ENCODE measurements at regions not wholly inside any gene's neighbourhood (a gene's known extent, or its start where the extent isn't known, plus 50 kb on each side); places are given as distances from the start of the nearest gene placed in this dataset.

DNA sequence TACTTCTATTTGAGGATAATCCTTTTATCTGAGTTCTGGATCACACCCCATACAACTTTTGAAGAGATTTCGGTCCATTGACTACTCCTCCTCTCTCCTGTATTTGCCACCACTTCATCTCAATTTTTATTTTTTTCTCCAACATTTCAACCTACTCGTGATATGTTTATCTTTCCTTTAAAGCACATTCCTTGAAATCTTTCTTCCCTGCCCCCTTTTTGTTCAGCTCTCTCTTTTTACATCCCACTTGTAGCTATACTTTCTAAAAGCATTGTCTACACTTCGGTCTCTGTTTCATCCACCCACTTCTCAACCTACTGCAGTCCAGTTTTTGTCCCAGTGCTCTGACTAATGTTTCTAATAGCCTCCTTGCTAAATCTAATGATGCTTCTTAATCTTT is 299.4 kb downstream of the PSAT1 start:
- Histone ChIP-seq H3K4me1 (no peaks in the 10 kb centered on the region), H3K27me3 (no peaks in the 10 kb centered on the region), H3K9me3 (no peaks in the 10 kb centered on the region), H3K27ac (no peak overlapping the region), H3K36me3 (no peaks in the 10 kb centered on the region), H3K4me3 (no peak overlapping the region)
- DNase-seq (ENCODE audit: low spot score in 2 of 2): no peak
- TF ChIP-seq POLR2A (IDR thresholded peaks at IDR 0.05) (no peak), EP300 (IDR thresholded peaks at IDR 0.05) (no peak)
- TF ChIP-seq, protein P1, sequence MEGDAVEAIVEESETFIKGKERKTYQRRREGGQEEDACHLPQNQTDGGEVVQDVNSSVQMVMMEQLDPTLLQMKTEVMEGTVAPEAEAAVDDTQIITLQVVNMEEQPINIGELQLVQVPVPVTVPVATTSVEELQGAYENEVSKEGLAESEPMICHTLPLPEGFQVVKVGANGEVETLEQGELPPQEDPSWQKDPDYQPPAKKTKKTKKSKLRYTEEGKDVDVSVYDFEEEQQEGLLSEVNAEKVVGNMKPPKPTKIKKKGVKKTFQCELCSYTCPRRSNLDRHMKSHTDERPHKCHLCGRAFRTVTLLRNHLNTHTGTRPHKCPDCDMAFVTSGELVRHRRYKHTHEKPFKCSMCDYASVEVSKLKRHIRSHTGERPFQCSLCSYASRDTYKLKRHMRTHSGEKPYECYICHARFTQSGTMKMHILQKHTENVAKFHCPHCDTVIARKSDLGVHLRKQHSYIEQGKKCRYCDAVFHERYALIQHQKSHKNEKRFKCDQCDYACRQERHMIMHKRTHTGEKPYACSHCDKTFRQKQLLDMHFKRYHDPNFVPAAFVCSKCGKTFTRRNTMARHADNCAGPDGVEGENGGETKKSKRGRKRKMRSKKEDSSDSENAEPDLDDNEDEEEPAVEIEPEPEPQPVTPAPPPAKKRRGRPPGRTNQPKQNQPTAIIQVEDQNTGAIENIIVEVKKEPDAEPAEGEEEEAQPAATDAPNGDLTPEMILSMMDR (IDR thresholded peaks at IDR 0.05): no peak
- 61 to 66% methylated on average over 3 of the region's 3 CpGs for WGBS, 2 donors

DNA sequence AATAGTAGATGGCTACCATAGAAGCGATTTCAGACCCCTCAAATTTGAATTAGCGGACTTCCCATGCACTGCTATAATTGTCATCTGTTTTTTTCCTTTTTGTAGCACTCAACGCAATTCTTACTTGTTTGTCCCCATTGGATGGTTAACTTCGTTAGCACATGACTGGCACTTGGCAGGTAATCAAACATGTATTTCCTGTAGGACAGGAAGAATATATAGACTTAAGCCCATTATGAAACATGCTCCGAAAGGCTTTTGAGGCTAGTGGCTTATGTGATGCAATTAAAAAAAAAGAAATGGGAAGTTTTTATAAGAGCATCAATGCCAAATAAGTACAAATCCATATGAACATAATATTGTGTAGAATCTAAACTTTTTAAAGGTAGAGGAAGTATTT is 301.2 kb downstream of the PSAT1 start:
- no peak for DNase-seq (ENCODE audit: low spot score in 2 of 2)
- H3K4me3 ChIP-seq: no peak overlapping the region
- TF ChIP-seq POLR2A (IDR thresholded peaks at IDR 0.05) (no peak), EP300 (IDR thresholded peaks at IDR 0.05) (no peak)
- TF ChIP-seq, protein P1 (IDR thresholded peaks at IDR 0.05): no peak
- H3K27me3 ChIP-seq: no peaks in the 10 kb centered on the region
- H3K27ac ChIP-seq: no peak overlapping the region
- H3K36me3 ChIP-seq: no peaks in the 10 kb centered on the region
- 73 to 79% methylated on average over 5 of the region's 5 CpGs for WGBS, 2 donors
- H3K4me1 ChIP-seq: no peaks in the 10 kb centered on the region
- H3K9me3 ChIP-seq: no peaks in the 10 kb centered on the region

DNA sequence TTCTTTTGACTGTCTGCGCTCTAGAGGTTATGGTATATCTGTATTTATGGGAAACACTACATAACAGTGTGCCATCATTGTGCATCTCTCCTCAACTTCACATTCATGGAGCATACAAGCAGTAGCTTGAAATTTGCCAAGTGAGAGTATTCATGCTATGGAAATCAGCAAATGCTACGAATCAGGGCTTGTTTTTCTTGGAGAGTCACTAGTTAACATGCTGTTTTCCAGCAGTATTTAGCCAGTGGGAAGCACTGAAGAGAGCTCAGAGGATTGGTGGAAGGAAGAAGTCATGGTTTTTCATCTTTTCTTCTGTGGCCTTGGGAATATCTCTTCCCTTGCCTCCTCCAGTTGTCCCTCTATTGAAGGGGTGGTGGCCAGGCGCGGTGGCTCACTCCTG is 303.0 kb downstream of the PSAT1 start:
- no peak overlapping the region for H3K4me3 ChIP-seq
- no peaks in the 10 kb centered on the region for H3K36me3 ChIP-seq
- DNase-seq (ENCODE audit: low spot score in 2 of 2): no peak
- no peaks in the 10 kb centered on the region for H3K4me1 ChIP-seq
- H3K27ac ChIP-seq: no peak overlapping the region
- H3K27me3 ChIP-seq: no peaks in the 10 kb centered on the region
- no peaks in the 10 kb centered on the region for H3K9me3 ChIP-seq
- WGBS, 2 donors: 75 to 85% methylated on average over 4 of the region's 4 CpGs
- TF ChIP-seq, protein P1 (IDR thresholded peaks at IDR 0.05): no peak
- TF ChIP-seq EP300 (IDR thresholded peaks at IDR 0.05) (no peak), POLR2A (IDR thresholded peaks at IDR 0.05) (no peak)

DNA sequence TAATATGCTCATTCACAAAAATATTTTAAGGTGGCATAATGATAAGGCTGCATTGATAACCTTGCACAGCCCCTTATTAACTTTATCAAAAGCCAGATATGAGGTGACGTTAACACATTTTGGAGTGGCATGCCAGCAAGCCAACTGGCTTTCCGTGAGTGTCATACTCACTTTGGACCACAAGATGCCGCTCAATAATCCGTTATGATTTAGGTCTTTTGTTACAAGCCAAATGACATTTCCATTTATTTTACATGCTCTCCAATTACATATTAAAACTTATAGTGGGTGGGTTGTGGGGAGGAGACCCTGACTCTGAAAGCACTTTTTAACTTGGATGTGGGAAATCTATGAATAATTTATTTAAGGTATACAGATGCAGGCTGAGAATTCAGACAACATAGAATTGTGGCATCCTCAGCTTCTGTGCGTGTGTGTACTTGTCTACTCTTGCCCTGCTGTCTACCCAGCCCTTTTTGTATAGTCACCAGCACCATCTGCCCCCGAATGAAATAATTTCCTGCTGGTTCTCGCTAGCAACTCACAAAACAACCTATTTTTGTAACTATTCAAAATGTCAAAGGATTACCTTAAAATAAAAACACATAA is 305.1 kb downstream of the PSAT1 start:
- TF ChIP-seq EP300 (IDR thresholded peaks at IDR 0.05) (no peak), POLR2A (IDR thresholded peaks at IDR 0.05) (no peak)
- TF ChIP-seq, protein P1 (IDR thresholded peaks at IDR 0.05): peak; percentile 43 to 74 (median 53)
- Histone ChIP-seq H3K27ac (no peak overlapping the region), H3K4me1 (peaks cover 0 to 11% (median 0%) of the 10 kb centered on the region in 4 donors), H3K27me3 (no peaks in the 10 kb centered on the region), H3K4me3 (no peak overlapping the region), H3K36me3 (no peaks in the 10 kb centered on the region), H3K9me3 (no peaks in the 10 kb centered on the region)
- WGBS, 2 donors: 17 to 22% methylated on average over 7 of the region's 7 CpGs
- DNase-seq (ENCODE audit: low spot score in 2 of 2): peak in 1 of 2 donors; percentile 20

DNA sequence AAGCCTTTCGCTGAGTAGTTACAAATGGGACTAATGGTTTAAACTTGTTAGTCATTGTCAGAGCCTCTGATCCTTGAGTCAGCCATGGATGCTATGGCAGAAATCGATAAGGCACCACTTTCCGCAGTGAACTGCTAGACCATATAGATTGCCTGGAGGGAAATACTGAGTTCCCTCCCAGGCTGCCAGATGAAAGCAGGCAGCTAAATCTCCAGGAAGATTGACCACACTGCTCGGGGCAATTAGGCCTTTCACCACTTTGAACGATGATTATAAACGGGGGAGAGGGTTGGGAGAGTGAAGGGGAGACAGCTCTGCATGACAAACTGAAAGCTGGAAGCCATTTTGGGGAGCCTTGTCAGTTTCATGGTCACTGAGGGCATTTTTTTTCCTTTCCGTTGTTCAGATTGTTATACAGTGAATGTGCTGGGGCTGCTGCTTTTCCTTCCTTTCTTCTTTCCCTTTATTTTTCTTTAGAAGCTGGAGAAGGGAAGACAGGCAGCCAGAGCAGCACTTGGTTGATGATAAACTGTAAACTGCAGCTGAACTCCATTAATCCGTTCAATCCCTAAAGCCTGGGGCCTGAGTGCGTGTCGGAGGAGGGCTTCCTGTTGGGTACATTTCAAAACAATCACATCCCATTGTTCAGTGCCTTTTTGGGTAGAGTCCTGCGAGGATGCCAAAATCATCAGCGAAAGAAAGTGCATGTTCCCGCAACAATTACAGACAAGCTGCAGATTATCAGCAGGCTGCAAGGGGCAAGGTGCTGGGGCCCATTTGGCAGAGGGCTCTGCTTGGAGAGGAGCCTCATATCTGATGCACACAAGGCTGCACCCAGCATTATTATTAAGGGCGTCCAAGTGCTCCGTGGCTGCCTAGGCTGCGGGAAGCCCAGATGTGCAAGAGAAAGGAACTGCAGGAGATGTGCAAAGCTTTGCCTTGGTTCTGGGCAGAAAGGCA is 308.4 kb downstream of the PSAT1 start:
- Histone ChIP-seq H3K4me3 (no peak overlapping the region), H3K9me3 (no peaks in the 10 kb centered on the region), H3K36me3 (no peaks in the 10 kb centered on the region), H3K4me1 (peaks cover 0 to 11% (median 0%) of the 10 kb centered on the region in 4 donors), H3K27ac (no peak overlapping the region), H3K27me3 (no peaks in the 10 kb centered on the region)
- DNase-seq (ENCODE audit: low spot score in 2 of 2): no peak
- WGBS, 2 donors: 35 to 42% methylated on average over 16 of the region's 16 CpGs
- no peak for TF ChIP-seq EP300 (IDR thresholded peaks at IDR 0.05)
- no peak for TF ChIP-seq POLR2A (IDR thresholded peaks at IDR 0.05)
- TF ChIP-seq, protein P1 (IDR thresholded peaks at IDR 0.05): no peak
